A549 (cell line): ENCODE measurements at regions not wholly inside any gene's neighbourhood (a gene's known extent, or its start where the extent isn't known, plus 50 kb on each side); places are given as distances from the start of the nearest gene placed in this dataset.

Experiments
- EP300 ChIP-seq, 2 experiments: fragments of >200 bp; sonication (Bioruptor Twin); formaldehyde crosslinking; IDR thresholded peaks; 2 replicates in 1 of 2; 3 replicates in 1 of 2; pipeline ENCODE4 v1.6.1; 2016 to 2017
- TF ChIP-seq, protein P1 (sequence below): fragments of >200 bp; sonication (Bioruptor Twin); formaldehyde crosslinking; IDR thresholded peaks from 3 replicates; pipeline ENCODE4 v1.5.1; 2016
- TF ChIP-seq, protein P2 (sequence below): fragments of 200-600 bp; sonication (generic); IDR thresholded peaks from 2 replicates; pipeline ENCODE4 v1.6.1; 2016; ENCODE audit warnings: antibody characterized with exemption, mild to moderate bottlenecking, moderate library complexity

GRCh38 chr4:14711259-14711658 is 291.0 kb upstream of the CPEB2 start:
- TF ChIP-seq, protein P1, sequence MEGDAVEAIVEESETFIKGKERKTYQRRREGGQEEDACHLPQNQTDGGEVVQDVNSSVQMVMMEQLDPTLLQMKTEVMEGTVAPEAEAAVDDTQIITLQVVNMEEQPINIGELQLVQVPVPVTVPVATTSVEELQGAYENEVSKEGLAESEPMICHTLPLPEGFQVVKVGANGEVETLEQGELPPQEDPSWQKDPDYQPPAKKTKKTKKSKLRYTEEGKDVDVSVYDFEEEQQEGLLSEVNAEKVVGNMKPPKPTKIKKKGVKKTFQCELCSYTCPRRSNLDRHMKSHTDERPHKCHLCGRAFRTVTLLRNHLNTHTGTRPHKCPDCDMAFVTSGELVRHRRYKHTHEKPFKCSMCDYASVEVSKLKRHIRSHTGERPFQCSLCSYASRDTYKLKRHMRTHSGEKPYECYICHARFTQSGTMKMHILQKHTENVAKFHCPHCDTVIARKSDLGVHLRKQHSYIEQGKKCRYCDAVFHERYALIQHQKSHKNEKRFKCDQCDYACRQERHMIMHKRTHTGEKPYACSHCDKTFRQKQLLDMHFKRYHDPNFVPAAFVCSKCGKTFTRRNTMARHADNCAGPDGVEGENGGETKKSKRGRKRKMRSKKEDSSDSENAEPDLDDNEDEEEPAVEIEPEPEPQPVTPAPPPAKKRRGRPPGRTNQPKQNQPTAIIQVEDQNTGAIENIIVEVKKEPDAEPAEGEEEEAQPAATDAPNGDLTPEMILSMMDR: no peak
- TF ChIP-seq, protein P2, sequence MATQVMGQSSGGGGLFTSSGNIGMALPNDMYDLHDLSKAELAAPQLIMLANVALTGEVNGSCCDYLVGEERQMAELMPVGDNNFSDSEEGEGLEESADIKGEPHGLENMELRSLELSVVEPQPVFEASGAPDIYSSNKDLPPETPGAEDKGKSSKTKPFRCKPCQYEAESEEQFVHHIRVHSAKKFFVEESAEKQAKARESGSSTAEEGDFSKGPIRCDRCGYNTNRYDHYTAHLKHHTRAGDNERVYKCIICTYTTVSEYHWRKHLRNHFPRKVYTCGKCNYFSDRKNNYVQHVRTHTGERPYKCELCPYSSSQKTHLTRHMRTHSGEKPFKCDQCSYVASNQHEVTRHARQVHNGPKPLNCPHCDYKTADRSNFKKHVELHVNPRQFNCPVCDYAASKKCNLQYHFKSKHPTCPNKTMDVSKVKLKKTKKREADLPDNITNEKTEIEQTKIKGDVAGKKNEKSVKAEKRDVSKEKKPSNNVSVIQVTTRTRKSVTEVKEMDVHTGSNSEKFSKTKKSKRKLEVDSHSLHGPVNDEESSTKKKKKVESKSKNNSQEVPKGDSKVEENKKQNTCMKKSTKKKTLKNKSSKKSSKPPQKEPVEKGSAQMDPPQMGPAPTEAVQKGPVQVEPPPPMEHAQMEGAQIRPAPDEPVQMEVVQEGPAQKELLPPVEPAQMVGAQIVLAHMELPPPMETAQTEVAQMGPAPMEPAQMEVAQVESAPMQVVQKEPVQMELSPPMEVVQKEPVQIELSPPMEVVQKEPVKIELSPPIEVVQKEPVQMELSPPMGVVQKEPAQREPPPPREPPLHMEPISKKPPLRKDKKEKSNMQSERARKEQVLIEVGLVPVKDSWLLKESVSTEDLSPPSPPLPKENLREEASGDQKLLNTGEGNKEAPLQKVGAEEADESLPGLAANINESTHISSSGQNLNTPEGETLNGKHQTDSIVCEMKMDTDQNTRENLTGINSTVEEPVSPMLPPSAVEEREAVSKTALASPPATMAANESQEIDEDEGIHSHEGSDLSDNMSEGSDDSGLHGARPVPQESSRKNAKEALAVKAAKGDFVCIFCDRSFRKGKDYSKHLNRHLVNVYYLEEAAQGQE: no peak
- no peak for TF ChIP-seq EP300 (IDR thresholded peaks at IDR 0.05)
